Jurkat, Clone E6-1 (cell line): ENCODE measurements at regions not wholly inside any gene's neighbourhood (a gene's known extent, or its start where the extent isn't known, plus 50 kb on each side); places are given as distances from the start of the nearest gene placed in this dataset.

Source experiments
- DNase-seq: peaks from one replicate; pipeline ENCODE4 v3.0.0-alpha.2; 2011; ENCODE audit warnings: low read depth, low spot score
- H3K4me3 ChIP-seq: 2 replicates; pipeline ENCODE4 v1.5.1; 2011; ENCODE audit warnings: mild to moderate bottlenecking, low read length, control low read depth, moderate library complexity

GRCh38 chr16:54373534-54374520, 87.2 kb upstream of the IRX3 start:
- peak; percentile 71 for DNase-seq
- peak overlapping the region; percentile 30 for H3K4me3 ChIP-seq

- no peak for DNase-seq
- H3K4me3 ChIP-seq = no peak overlapping the region
Measured at GRCh38 chr16:54370278-54371040, 83.9 kb upstream of the IRX3 start.

GRCh38 chr16:54369861-54370260, 83.3 kb upstream of the IRX3 start:
- no peak overlapping the region for H3K4me3 ChIP-seq
- no peak for DNase-seq

- no peak overlapping the region for H3K4me3 ChIP-seq
- DNase-seq = peak; percentile 58
Measured at GRCh38 chr16:54366943-54367342, 80.4 kb upstream of the IRX3 start.

- no peak overlapping the region for H3K4me3 ChIP-seq
- DNase-seq = no peak
Measured at GRCh38 chr16:54365990-54366634, 79.5 kb upstream of the IRX3 start.

- no peak for DNase-seq
- no peak overlapping the region for H3K4me3 ChIP-seq
Measured at GRCh38 chr16:54363766-54364165, 77.2 kb upstream of the IRX3 start.

- no peak for DNase-seq
- H3K4me3 ChIP-seq = no peak overlapping the region
Measured at GRCh38 chr16:54362591-54363206, 76.1 kb upstream of the IRX3 start.

- no peak overlapping the region for H3K4me3 ChIP-seq
- DNase-seq = no peak
Measured at GRCh38 chr16:54361246-54361645, 74.7 kb upstream of the IRX3 start.

GRCh38 chr16:54360681-54361080, 74.1 kb upstream of the IRX3 start:
- DNase-seq = no peak
- H3K4me3 ChIP-seq = no peak overlapping the region

GRCh38 chr16:54359555-54359954, 73.0 kb upstream of the IRX3 start:
- DNase-seq = no peak
- H3K4me3 ChIP-seq = no peak overlapping the region

- DNase-seq = no peak
- H3K4me3 ChIP-seq = no peak overlapping the region
Measured at GRCh38 chr16:54359081-54359480, 72.5 kb upstream of the IRX3 start.

GRCh38 chr16:54356391-54356790, 69.8 kb upstream of the IRX3 start:
- no peak overlapping the region for H3K4me3 ChIP-seq
- no peak for DNase-seq

GRCh38 chr16:54355251-54355650, 68.7 kb upstream of the IRX3 start:
- H3K4me3 ChIP-seq = no peak overlapping the region
- peak; percentile 84 for DNase-seq

- no peak for DNase-seq
- H3K4me3 ChIP-seq = no peak overlapping the region
Measured at GRCh38 chr16:54353097-54353496, 66.5 kb upstream of the IRX3 start.

- no peak overlapping the region for H3K4me3 ChIP-seq
- no peak for DNase-seq
Measured at GRCh38 chr16:54351171-54351570, 64.6 kb upstream of the IRX3 start.

- no peak for DNase-seq
- no peak overlapping the region for H3K4me3 ChIP-seq
Measured at GRCh38 chr16:54347961-54348360, 61.4 kb upstream of the IRX3 start.

- DNase-seq = no peak
- H3K4me3 ChIP-seq = no peak overlapping the region
Measured at GRCh38 chr16:54346041-54346440, 59.5 kb upstream of the IRX3 start.

- no peak overlapping the region for H3K4me3 ChIP-seq
- no peak for DNase-seq
Measured at GRCh38 chr16:54344646-54345630, 58.4 kb upstream of the IRX3 start.
